GM18951 (cell line): ENCODE measurements at regions not wholly inside any gene's neighbourhood (a gene's known extent, or its start where the extent isn't known, plus 50 kb on each side); places are given as distances from the start of the nearest gene placed in this dataset.
"Not testable (repeated sequence)": the region's sequence is repeated elsewhere in the genome, so short reads cannot be mapped to it uniquely, and the experiment has no call there.

Source experiments
- POLR2A ChIP-seq: IDR thresholded peaks from 4 replicates; pipeline ENCODE4 v1.6.1; 2011; ENCODE audit warnings: mild to moderate bottlenecking; ENCODE audit not compliant: insufficient read length, insufficient read depth; ENCODE audit errors: extremely low read depth
- in situ Hi-C: fragments of 300-500 bp; cut with MboI; formaldehyde crosslinking; loops from one replicate; pipeline ENCODE4 v1.12.0; 2022; ENCODE audit warnings: low sequenced_read_pairs, mixed read lengths, inconsistent platforms; ENCODE audit not compliant: unreplicated experiment

DNA sequence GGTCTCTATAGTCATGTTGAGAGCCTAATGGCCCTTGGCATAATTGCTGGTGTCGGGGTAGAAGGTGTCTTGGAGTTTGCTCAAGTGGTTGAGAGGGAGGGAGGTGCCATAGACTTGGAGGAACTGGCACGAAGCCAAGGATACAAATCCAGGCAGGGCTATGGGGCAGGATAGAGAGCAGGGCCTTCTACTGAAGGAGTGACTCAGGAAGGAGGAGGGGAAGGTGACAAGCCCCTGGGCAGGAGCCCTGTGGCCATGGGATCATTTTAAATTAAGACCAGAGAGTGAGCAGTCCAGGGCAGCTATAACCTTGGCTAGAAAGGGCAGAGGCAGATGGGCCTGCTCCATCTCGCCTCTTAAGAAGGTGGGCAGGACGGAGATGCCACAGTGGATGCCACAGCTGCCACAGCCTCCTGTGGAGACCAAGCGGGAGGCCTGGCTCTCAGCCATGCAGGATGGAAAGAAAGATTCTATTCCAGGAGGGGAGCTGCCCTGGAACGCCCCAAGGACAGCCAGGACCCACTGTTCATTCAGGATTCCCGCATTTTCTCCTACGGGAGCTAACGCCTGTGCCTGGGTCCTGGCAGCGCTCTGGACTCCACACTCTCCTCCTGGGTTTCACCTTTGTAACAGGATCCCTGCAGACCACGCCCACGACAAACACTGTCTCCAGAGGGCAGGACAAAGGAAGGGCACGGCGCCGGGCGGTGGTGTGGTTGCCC lies 189.6 kb downstream of the KLRB1 start:
- in situ Hi-C loops = loop anchor here (5.0 kb wide), 1 partner anchor 106 kb away; no protein-coding TSS in a partner anchor

- in situ Hi-C loops = loop anchor here (5.0 kb wide), 1 partner anchor 105 kb away; no protein-coding TSS in a partner anchor
Measured at GRCh38 chr12:9417341-9417740, 190.4 kb downstream of the KLRB1 start.

DNA sequence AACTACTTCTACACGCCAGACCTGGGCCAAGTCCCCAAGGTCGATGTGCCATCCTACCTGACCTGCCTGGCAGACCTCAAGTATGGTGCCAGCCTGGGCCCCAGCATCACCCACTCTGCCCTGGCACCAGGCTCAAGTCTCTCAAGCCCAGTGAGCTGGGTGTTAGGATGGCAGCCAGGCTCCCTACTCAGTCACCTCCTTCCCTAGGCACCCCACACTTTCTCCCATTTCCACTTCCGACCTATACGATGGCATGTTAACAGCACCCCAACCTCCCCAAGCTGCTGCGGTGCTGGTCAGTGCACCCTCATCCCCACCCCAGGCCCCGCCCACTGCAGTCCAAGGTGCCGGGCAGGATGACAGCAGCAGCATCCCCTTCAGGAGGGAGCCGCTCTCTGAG lies 191.4 kb downstream of the KLRB1 start:
- in situ Hi-C loops = loop anchor here (5.0 kb wide), 1 partner anchor 104 kb away; no protein-coding TSS in a partner anchor

DNA sequence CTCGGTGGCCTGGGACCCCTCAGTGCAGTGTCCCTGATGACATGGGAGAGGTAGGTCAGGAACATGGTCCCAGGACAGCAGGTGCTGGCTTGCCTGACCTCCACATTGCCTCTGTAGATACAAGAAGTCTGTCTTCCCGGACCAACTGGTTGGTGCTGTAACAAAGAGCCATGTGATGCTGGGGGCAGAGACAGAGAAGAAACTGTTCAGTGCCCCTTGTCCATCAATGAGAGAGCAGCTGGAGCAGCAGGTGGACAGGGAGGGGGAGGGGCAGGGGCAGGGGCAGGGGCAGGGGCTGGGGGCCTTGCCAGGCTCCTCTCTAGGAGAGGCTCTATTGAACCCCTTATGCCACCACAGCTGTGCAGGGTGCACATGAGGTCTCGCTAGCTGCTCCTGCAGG lies 191.8 kb downstream of the KLRB1 start:
- in situ Hi-C loops = loop anchor here (5.0 kb wide), 1 partner anchor 104 kb away; no protein-coding TSS in a partner anchor

DNA sequence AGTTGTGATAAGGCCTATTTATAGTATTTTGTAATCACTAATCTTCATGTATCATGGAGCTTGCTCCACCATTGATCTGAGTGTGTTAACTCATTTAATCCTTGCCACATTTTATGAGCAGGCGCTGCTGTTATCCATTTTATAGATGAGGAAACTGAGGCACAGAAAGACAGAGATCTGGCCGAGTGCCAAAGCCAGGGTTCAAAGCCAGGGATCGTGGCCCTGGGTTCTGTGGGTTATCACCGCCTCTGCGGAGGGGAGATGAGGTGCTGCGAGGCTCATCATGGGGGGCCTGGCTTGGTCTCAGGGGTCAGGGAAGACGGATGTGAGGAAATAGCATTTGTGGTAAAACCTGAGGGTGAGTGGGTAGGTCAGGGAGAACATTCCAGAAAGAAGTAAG lies 193.9 kb downstream of the KLRB1 start:
- in situ Hi-C loops = not testable (repeated sequence)

GRCh38 chr12:9412459-9412858 lies 195.3 kb downstream of the KLRB1 start:
- in situ Hi-C loops = not testable (repeated sequence)

GRCh38 chr12:9411616-9412268 lies 196.0 kb downstream of the KLRB1 start:
- in situ Hi-C loops = not testable (repeated sequence)

GRCh38 chr12:9407425-9407748 lies 199.2 kb upstream of the PZP start:
- in situ Hi-C loops = not testable (repeated sequence)

DNA sequence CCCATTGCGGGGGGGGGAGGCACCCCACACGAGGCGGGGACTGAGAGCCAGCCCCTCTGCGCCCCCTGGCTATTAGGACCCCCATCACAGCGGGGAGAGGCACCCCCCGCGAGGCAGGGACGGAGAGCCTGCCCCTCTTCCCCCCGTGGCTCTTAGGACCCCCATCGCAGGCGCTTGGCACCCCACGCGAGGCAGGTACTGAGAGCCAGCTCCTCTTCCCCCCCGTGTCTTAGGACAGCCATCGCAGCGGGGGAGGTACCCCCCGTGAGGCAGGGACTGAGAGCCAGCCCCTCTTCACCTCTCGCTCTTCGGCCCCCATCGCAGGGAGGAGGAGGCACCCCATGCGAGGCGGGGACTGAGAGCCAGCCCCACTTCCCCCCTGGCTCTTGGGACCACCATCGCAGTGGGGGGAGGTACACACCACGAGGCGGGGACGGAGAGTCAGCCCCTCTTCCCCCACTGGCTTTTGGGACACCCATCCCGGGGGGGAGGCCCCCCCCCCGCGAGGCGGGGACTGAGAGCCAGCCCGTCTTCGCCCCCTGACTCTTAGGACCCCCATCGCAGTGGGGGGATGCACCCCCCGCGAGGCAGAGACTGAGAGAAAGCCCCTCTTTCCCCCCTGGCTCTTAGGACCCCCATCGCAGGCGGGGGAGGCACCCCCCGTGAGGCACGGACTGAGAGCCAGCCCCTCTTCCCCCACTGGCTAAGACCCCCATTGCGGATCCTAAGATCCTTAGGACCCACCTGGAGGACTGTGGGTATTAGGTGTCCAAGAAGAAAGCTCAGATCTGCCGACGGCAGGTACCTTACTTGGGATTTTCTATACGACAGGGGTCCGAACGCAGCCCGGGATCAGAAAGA lies 198.6 kb upstream of the PZP start:
- TF ChIP-seq POLR2A = no peak
- in situ Hi-C loops = no loop called here

- no peak for TF ChIP-seq POLR2A
- in situ Hi-C loops = no loop called here
Measured at GRCh38 chr12:9405886-9406563, 197.8 kb upstream of the PZP start.

- TF ChIP-seq POLR2A = no peak
- in situ Hi-C loops = no loop called here
Measured at GRCh38 chr12:9404469-9405260, 196.5 kb upstream of the PZP start.

GRCh38 chr12:9404031-9404430 lies 195.8 kb upstream of the PZP start:
- in situ Hi-C loops = no loop called here
- no peak for TF ChIP-seq POLR2A

DNA sequence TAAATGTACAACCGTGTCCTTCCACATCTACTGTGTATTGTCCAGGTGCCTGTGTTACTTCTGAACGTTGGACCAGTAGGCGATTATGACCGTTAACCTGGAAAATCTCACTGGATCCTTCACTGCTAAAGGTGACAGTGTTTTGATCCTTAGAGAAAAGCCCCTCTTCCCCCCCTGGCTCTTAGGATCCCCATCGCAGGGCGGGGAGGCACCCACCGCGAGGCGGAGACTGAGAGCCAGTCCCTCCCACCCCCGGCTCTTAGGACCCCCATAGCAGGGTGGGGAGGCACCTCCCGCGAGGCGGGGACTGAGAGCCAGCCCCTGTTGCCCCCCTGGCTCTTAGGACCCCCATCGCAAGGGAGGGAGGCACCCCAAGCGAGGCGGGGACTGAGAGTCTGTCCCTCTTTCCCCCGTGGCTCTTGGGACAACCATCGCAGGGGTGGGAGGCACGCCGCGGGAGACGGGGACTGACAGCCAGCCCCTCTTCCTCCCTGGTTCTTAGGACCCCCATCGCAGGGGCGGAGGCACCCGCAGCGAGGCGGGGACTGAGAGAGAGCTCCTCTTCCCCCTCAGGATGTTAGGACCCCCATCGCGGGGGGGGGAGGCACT lies 194.3 kb upstream of the PZP start:
- in situ Hi-C loops = not testable (repeated sequence)

GRCh38 chr12:9396367-9396766 lies 188.2 kb upstream of the PZP start:
- in situ Hi-C loops = not testable (repeated sequence)

DNA sequence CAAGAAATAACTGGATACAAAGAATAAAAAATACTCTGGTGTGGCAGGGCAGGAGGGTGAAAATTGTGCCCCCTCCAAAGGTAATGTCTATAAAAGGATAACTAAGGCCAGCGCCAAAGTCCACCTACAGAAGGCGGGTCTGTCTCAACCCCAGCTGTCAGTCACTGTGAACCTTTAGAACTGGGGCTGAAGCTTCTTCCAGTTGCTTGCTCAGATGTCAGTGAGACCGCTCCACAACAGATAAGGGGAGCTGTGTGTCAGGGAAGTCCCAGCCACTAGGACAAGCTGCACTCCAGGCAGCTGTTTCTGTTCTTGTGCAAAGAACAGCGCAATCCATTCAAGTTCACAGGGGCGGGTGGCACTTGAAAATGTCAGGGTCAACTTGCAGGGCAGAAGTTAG lies 187.0 kb upstream of the PZP start:
- in situ Hi-C loops = not testable (repeated sequence)
